ENCODE measurements at regions not wholly inside any gene's neighbourhood (a gene's known extent, or its start where the extent isn't known, plus 50 kb on each side); places are given as distances from the start of the nearest gene placed in this dataset.

DNA sequence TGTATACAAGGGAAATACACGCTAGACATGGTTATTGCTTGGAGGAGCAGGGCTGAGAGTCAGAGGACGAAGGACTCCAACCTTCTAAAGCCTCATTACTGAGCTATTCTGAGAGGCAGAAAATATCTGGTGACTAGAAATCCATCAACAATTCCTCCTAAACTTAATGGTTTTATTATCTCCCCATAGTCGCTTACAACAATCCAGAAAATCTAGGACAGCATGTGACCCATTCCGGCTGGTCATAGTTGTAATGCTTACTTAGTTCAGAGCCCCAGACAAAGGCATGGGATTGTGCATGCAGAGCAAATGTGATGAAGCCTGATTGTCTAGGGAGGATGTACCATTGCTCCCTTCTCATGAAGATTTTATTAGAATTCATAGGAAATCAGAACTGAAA, 114.5 kb upstream of the PLXNA2 start:
- no peak for FAIRE-seq
- no peak for DNase-seq (ENCODE audit: insufficient read length, low spot score)
- TF ChIP-seq POU2F2 (IDR thresholded peaks at IDR 0.05; ENCODE audit: low read depth, low read length) (no peak), SPI1 (IDR thresholded peaks at IDR 0.05; ENCODE audit: low read depth, low read length) (no peak), POLR2A (IDR thresholded peaks at IDR 0.05; ENCODE audit: low read depth, low read length) (no peak), PAX5 (IDR thresholded peaks at IDR 0.05; ENCODE audit: insufficient read depth, low read length, severe bottlenecking) (no peak)

- FAIRE-seq (no peak), DNase-seq (ENCODE audit: insufficient read length, low spot score) (no peak)
- no peak for TF ChIP-seq POLR2AphosphoS5 (IDR thresholded peaks at IDR 0.05; ENCODE audit: low read depth, low read length)
- no peak for TF ChIP-seq TAF1 (IDR thresholded peaks at IDR 0.05; ENCODE audit: low read depth, low read length)
- TF ChIP-seq POLR2A (IDR thresholded peaks at IDR 0.05; ENCODE audit: low read depth, low read length): no peak
- no peak for TF ChIP-seq SPI1 (IDR thresholded peaks at IDR 0.05; ENCODE audit: low read depth, low read length)
- no peak for TF ChIP-seq PAX5 (IDR thresholded peaks at IDR 0.05; ENCODE audit: insufficient read depth, low read length, severe bottlenecking)
These were observed 117.8 kb upstream of the PLXNA2 start for GRCh38 chr1:208362011-208362410.

DNA sequence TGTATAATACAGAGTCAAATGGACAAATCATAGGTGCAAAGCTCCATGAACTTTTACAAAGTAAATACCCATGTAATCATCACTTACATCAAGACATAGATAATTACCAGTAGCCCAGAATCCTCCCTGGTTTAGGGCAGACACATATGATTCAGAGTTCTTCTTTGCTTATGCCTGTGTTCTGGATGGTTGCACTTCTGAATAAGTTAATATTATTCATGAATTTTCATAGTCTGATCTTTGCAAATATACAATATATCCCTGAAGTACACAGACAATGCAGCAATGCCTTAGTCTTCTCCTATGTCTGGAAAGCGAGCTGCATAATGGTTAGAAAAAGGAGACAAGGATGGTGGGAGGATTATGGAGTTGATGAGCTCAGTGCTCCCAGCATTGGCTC, 122.4 kb upstream of the PLXNA2 start:
- no peak for TF ChIP-seq SPI1 (IDR thresholded peaks at IDR 0.05; ENCODE audit: low read depth, low read length)
- no peak for TF ChIP-seq TAF1 (IDR thresholded peaks at IDR 0.05; ENCODE audit: low read depth, low read length)
- TF ChIP-seq POLR2AphosphoS5 (IDR thresholded peaks at IDR 0.05; ENCODE audit: low read depth, low read length): no peak
- no peak for TF ChIP-seq PAX5 (IDR thresholded peaks at IDR 0.05; ENCODE audit: insufficient read depth, low read length, severe bottlenecking)
- TF ChIP-seq POU2F2 (IDR thresholded peaks at IDR 0.05; ENCODE audit: low read depth, low read length): no peak
- TF ChIP-seq POLR2A (IDR thresholded peaks at IDR 0.05; ENCODE audit: low read depth, low read length): no peak
- DNase-seq (ENCODE audit: insufficient read length, low spot score) (no peak), FAIRE-seq (no peak)

DNA sequence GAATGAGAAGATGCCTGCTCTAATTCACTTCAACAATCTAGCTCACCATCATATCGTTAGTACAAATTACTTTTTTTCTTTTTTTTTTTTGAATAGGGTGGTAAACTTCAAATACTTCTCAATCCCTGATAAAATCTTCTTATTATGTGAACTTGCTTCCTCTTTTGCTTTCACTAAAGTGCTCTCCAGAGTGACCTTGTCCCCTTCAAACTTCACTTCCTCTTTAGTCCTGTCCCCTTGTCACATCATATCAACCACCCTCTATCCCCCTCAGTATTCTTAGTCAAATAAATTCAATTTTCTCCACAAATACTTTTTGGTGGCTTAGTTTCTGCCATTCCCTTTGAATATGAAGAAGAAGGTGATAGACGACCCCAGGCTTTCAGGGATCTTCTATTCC, 124.9 kb upstream of the PLXNA2 start:
- FAIRE-seq (no peak), DNase-seq (ENCODE audit: insufficient read length, low spot score) (no peak)
- TF ChIP-seq SPI1 (IDR thresholded peaks at IDR 0.05; ENCODE audit: low read depth, low read length): peak; percentile 74
- no peak for TF ChIP-seq PAX5 (IDR thresholded peaks at IDR 0.05; ENCODE audit: insufficient read depth, low read length, severe bottlenecking)

DNA sequence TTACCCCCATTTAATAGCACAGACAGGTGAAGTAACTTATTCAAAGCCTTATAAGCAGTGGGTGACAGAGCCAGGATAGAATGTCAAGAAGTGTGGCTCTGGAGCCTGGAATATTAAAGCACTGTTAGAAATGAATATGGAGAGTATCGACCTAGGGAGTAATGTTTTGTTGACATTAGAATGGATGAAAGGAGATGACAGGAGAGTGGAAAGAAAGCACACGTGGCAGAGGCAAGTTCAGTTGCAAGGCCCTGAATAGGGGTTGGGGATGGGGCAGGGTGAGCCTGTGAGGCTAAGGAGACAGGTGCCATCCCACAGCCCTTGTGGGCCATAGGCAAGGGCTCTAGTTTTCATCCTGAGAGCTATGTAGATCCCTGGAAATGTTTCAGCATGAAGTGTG, 125.5 kb upstream of the PLXNA2 start:
- FAIRE-seq: no peak
- no peak for DNase-seq (ENCODE audit: insufficient read length, low spot score)
- TF ChIP-seq POU2F2 (IDR thresholded peaks at IDR 0.05; ENCODE audit: low read depth, low read length): no peak
- no peak for TF ChIP-seq TAF1 (IDR thresholded peaks at IDR 0.05; ENCODE audit: low read depth, low read length)
- no peak for TF ChIP-seq POLR2AphosphoS5 (IDR thresholded peaks at IDR 0.05; ENCODE audit: low read depth, low read length)
- no peak for TF ChIP-seq POLR2A (IDR thresholded peaks at IDR 0.05; ENCODE audit: low read depth, low read length)
- TF ChIP-seq SPI1 (IDR thresholded peaks at IDR 0.05; ENCODE audit: low read depth, low read length): no peak
- TF ChIP-seq PAX5 (IDR thresholded peaks at IDR 0.05; ENCODE audit: insufficient read depth, low read length, severe bottlenecking): no peak

GRCh38 chr1:208374391-208374941, 130.3 kb upstream of the PLXNA2 start:
- no peak for DNase-seq (ENCODE audit: insufficient read length, low spot score)
- TF ChIP-seq TAF1 (IDR thresholded peaks at IDR 0.05; ENCODE audit: low read depth, low read length): no peak
- no peak for TF ChIP-seq POU2F2 (IDR thresholded peaks at IDR 0.05; ENCODE audit: low read depth, low read length)
- TF ChIP-seq POLR2A (IDR thresholded peaks at IDR 0.05; ENCODE audit: low read depth, low read length): no peak
- TF ChIP-seq PAX5 (IDR thresholded peaks at IDR 0.05; ENCODE audit: insufficient read depth, low read length, severe bottlenecking): no peak
- no peak for TF ChIP-seq POLR2AphosphoS5 (IDR thresholded peaks at IDR 0.05; ENCODE audit: low read depth, low read length)
- TF ChIP-seq SPI1 (IDR thresholded peaks at IDR 0.05; ENCODE audit: low read depth, low read length): no peak
- FAIRE-seq: no peak

DNA sequence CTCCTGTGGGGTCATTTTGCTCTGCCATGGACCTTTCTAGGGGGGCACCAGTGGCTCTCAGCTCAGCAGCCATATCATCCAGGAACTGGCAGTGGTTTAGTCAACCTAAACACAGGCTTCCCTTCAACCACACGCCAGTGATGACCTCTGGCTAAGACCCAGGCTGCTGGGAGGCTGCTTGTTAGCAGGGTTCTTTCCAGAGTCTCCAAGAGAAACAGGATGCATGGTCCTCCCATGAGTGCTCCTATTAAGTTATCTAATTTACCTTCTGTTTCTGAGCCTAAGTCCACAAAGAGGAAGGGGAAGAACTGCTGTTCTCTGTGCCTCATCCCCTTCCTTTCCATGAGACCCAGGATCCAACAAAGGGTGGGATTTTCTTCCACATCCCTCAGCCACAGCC, 137.3 kb upstream of the PLXNA2 start:
- FAIRE-seq (no peak), DNase-seq (ENCODE audit: insufficient read length, low spot score) (no peak)
- TF ChIP-seq TAF1 (IDR thresholded peaks at IDR 0.05; ENCODE audit: low read depth, low read length): no peak
- no peak for TF ChIP-seq SPI1 (IDR thresholded peaks at IDR 0.05; ENCODE audit: low read depth, low read length)
- no peak for TF ChIP-seq POLR2AphosphoS5 (IDR thresholded peaks at IDR 0.05; ENCODE audit: low read depth, low read length)
- TF ChIP-seq POU2F2 (IDR thresholded peaks at IDR 0.05; ENCODE audit: low read depth, low read length): no peak
- TF ChIP-seq POLR2A (IDR thresholded peaks at IDR 0.05; ENCODE audit: low read depth, low read length): no peak
- no peak for TF ChIP-seq PAX5 (IDR thresholded peaks at IDR 0.05; ENCODE audit: insufficient read depth, low read length, severe bottlenecking)

GRCh38 chr1:208387908-208388811, 144.0 kb upstream of the PLXNA2 start:
- DNase-seq (ENCODE audit: insufficient read length, low spot score): no peak
- TF ChIP-seq POLR2AphosphoS5 (IDR thresholded peaks at IDR 0.05; ENCODE audit: low read depth, low read length) (no peak), POU2F2 (IDR thresholded peaks at IDR 0.05; ENCODE audit: low read depth, low read length) (no peak), POLR2A (IDR thresholded peaks at IDR 0.05; ENCODE audit: low read depth, low read length) (no peak), SPI1 (IDR thresholded peaks at IDR 0.05; ENCODE audit: low read depth, low read length) (no peak), PAX5 (IDR thresholded peaks at IDR 0.05; ENCODE audit: insufficient read depth, low read length, severe bottlenecking) (no peak), TAF1 (IDR thresholded peaks at IDR 0.05; ENCODE audit: low read depth, low read length) (no peak)

GRCh38 chr1:208393416-208393815, 149.2 kb upstream of the PLXNA2 start:
- no peak for FAIRE-seq
- DNase-seq (ENCODE audit: insufficient read length, low spot score): no peak
- TF ChIP-seq POU2F2 (IDR thresholded peaks at IDR 0.05; ENCODE audit: low read depth, low read length): no peak
- TF ChIP-seq TAF1 (IDR thresholded peaks at IDR 0.05; ENCODE audit: low read depth, low read length): no peak
- TF ChIP-seq PAX5 (IDR thresholded peaks at IDR 0.05; ENCODE audit: insufficient read depth, low read length, severe bottlenecking): no peak
- TF ChIP-seq POLR2A (IDR thresholded peaks at IDR 0.05; ENCODE audit: low read depth, low read length): no peak
- TF ChIP-seq POLR2AphosphoS5 (IDR thresholded peaks at IDR 0.05; ENCODE audit: low read depth, low read length): no peak
- no peak for TF ChIP-seq SPI1 (IDR thresholded peaks at IDR 0.05; ENCODE audit: low read depth, low read length)

More at GRCh38 chr1:208387908-208388811, 144.0 kb upstream of the PLXNA2 start:
- FAIRE-seq: no peak

All from GM12891 (cell line).